ENCODE measurements at regions not wholly inside any gene's neighbourhood (a gene's known extent, or its start where the extent isn't known, plus 50 kb on each side); places are given as distances from the start of the nearest gene placed in this dataset.

DNA sequence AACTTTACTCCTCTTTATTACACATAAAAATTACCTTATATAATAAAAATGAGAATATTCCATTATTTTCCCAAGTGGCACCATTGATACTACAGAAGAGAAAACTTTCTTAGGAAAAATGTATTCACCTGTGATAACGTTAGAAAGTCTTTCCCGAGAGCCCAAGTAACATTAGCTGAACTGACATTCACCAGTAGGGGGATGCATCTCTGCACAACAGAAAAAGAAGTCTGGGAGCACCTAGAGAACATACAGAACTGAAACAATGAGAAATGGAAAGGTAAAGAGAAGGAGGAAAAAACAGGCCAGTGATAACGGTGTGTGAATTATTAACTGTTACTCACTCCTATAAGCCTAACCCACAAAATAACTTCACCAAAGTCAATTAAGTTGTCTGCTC lies 423.3 kb downstream of the CENPC start:
- no peak for DNase-seq (ENCODE audit: low read depth)

DNA sequence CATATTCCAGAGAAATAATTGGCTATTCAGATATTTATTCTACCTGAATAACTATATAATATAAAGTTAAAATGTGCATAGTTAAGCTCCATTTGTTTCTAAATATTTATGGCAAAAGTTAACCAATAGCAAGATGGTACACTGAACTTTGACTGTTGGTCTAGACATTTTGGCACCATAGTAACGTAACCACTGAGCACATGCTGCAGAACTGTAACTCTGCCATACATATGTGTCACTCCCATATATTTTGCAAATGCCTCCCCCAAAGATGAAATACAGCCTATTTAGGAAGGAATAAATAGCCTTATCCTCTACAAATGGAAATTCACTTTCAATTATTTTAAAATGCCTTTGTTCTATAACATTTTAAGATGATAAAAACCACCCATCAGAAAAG lies 424.9 kb downstream of the CENPC start:
- no peak for DNase-seq (ENCODE audit: low read depth)

DNA sequence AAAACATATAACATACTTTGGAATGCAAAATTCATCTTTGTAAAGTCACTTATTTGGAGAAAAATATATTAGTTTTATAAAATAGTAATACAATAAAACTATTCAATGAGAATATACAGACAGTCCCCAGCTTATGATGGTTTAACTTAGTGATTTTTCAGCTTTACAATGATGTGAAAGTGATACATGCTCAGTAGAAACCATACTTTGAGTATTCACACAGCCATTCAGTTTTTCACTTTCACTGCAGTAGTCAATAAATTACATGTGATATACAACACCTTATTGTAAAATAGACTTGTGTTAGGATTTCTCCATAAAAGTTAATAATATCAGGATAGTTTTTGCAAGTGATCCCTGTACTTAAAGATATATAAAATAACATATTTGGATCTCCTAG lies 436.0 kb downstream of the CENPC start:
- DNase-seq (ENCODE audit: low read depth) = no peak

DNA sequence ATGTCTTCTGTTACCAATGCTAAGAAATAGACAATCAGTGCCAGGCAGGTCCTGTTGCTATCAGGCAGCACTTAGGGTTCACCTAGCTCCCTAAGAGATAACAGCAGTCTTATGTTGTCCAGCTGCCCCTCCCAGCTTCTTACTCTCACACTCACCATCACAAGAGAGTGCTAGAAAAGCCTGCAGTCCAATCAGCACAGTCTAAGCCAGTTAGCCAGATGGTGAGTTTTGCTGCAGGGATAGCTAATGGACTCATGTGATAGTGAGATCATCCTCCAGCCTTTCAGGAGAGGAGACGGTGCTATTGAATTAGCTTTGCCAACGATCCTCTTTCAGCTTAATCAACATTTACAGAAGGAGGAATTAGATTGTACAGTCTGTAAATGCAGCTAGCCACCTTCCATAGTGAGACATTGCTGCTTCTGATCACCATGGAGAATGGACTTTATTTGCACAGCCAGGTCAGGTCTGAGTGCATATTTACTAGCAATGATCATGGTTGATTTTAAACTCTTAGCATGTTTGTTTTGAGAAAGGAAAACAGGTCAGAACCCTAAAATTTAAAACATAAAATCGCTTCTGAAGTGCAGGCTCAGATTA lies 438.3 kb downstream of the CENPC start:
- no peak for DNase-seq (ENCODE audit: low read depth)

DNA sequence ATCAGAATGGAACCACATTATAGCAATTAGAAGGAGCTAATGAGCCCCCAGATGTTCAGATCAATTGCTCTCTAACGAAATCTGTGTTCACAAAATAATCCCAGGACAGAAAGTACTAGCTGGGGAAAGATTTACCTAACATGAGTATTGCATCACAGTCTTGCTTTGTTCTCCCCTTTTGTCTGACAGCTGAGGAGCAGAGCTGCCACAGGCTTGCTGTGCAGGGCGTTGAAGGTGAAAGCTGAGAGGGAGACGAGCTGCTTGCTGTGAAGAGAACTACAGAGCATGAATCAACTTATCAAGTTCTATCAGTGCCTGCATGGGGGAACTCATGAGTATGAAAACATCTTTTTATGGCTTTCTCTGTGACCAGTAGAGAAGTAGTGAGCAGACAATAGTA lies 441.2 kb downstream of the CENPC start:
- no peak for DNase-seq (ENCODE audit: low read depth)

DNA sequence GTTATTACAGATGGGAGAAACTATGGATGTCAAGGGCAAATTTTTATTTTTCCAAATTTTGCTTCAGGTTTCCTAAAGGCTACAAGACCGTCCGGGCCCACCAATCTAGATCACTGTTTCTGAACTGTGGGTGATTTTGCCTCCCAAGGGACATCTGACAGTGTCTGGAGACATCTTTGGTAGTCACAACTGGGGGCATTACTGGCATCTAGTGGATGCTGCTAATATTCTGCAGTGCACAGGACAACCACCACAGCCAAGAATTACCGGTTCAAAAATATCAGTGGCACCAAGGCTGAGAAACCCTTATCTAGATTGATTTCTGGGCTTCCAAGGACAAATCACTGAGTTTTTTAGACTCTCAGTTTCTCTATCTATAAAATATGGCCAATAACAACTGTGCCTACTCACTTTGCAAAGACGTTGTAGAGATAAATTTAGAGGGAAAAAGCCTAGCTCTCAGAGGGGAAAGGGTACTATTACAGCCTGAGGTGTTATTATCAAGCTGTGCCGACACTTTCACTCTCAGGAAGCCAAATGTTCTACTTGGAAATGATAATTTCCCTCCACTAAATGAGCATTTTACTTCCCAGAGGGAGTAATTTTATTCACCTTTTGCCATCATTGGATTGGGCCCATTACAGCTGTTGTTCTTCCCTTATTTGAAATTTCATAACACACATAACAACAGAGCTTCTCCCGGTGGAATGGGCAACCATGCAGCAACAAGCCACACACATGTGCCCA lies 442.1 kb downstream of the CENPC start:
- DNase-seq (ENCODE audit: low read depth) = no peak

DNA sequence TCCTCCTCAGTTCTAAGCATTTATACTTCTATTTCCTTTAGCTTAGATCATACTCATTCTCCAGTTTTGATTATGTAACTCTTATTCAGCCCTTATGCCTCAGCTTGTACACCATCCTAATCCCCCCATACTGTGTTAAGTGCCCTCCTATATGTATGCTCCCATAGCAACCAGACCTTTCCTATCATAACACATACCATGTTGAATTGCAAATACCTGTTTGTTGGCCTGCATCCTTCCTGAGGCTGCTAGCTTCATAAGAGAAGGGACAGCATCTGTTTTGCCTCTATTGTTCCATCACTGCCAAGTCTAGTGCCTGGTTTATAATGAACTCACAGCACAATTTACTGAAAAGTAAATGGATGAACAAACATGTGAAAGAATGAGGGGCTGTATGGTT lies 443.7 kb downstream of the CENPC start:
- DNase-seq (ENCODE audit: low read depth) = no peak

DNA sequence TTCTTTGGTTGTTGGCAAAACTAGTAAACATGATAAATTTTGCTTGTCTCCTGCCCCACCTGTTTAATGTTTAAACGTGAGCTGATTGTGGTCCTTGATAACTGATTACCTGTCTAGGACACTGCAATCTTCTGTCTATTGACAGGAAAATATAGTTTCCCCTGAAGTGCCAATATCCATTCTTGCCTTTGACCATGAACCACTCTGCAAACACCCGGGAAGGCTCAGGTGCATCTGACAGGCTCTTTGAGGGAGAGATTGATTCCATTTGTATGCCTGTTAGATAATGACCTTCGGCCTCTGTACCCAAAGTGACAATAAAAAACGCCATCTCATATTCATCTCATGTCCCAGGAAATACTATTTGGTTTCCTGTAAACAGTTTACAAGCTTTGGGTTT lies 453.0 kb downstream of the CENPC start:
- DNase-seq (ENCODE audit: low read depth) = no peak

DNA sequence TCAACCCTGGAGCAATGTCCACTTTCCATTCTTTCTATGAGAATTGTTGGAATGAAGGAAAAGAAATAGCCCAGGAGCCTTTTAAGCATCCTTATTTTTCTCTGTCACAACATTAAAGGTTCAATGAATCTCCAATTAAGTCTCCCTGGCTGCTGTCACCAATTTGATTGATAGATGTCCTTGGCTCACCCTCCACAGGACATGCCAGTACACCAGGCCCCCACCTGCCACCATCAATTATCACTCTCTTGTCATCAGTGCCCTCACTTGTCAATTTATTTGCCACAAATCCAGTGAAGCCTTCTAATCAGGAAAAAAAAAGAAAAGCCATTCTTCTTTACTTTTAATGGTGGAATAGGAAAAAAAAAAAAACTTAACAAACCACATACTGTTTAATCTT lies 453.6 kb downstream of the CENPC start:
- no peak for DNase-seq (ENCODE audit: low read depth)

DNA sequence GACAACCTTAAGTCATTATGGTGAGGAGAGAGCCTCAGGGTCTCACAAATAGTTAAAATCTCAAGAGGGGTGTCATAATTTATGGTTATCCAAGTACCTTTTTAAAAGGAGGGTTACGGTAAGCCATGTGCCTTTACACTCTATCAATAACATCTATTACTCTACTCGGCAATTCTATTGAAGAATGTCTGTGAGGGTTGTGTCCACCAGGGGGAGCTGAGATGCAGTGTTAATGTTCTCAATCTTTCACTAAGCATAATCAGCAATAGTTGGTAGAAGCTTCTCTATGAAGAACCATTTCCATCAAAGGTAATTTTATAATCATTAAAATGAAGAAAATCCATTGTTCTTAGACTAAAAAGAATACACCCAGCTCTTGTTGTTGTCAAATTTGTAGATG lies 457.4 kb downstream of the CENPC start:
- DNase-seq (ENCODE audit: low read depth) = peak; percentile 12

DNA sequence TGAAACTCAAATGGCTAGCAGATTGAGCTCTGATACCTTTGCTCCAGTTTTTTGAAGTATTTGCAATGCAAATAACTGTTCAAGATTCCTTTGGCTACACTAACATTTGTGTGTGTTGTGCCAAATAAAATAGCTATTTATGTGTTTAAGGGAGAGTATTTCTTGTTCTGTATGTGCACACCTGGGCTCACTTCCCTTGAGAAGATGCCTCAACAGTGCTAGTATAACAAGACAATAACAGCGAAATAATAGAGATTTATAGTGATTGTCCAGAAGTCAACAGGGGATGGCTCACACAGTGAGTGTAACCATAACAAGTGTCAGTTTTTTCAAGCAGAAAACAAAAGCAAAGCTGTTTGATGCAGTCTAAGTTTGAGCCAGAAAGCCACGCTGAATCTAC lies 460.5 kb downstream of the CENPC start:
- DNase-seq (ENCODE audit: low read depth) = no peak

DNA sequence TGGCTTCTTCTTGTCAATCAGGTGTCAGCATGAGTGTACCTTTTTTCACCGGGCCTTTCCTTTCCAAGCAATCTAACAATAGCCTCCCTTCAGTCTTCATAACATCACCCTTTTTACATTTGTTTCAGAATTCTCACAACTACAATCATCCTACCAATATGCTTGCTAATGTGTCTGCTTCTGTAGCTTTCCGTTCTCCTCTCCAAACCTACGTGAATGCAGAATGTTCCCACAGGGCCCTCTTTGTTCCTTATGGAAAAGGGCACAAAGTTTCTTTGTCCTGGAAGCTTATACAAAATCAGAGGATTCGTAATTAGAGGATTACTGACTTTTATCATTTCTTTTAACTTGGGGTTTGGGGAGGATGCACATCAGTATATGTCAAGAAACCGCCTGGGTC lies 461.8 kb downstream of the CENPC start:
- DNase-seq (ENCODE audit: low read depth) = no peak

DNA sequence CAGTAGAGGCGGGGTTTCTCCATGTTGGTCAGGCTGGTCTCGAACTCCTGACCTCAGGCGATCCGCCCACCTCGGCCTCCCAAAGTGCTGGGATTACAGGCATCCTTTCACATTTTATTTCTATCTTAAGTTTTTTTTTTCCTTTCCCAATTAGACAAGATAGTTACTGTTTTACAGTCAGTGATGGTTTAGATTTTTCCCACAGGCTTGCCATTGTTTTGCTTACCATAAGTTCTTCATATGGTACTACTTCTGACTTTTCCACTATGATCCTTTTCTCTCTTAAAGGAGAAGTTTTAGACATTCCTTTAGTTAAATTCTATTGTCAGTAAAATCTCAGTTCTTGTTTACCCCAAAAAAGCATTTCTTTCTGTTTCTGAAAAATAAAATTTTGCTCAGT lies 462.6 kb downstream of the CENPC start:
- no peak for DNase-seq (ENCODE audit: low read depth)

DNA sequence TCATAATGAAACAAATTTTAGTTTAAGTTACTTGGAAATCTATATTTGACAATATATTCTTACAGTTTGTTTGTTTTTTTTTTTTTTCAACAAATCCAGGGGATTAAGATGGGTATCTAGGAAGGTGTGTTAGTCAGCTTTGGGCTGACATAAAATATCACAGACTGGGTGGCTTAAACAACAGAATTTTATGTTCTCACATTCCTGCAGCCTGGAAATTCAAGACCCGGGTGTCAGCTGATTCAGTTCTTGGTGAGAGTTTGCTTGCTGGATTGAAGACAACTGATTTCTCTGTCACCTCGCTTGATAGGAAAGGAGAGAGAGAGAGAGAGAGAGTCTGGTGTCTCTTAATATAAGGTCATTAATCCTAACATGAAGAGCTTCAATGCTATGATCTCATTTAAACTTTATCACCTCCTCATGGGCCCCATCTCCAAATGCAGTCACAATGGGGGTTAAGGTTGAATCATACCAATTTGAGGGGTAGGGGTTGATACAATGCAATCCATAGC lies 465.2 kb downstream of the CENPC start:
- DNase-seq (ENCODE audit: low read depth) = no peak

DNA sequence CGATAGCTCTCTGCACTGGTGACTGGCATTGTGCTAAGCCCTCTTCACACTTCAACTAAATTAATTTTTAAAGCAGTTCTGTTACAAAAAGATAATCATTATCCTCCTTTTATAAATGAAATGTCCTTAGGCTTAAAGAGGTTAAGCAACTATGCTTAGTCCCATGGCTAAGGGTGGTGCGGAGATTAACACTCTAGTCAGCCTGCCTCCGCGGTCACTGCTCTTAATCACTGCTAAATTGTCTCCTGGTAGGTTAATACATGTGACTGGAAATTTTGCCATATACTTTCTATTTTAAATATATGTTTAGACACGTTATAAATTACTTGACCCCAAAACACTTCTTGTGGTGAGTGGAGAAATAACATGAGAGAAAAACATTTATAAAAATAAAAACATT lies 473.7 kb downstream of the CENPC start:
- no peak for DNase-seq (ENCODE audit: low read depth)

DNA sequence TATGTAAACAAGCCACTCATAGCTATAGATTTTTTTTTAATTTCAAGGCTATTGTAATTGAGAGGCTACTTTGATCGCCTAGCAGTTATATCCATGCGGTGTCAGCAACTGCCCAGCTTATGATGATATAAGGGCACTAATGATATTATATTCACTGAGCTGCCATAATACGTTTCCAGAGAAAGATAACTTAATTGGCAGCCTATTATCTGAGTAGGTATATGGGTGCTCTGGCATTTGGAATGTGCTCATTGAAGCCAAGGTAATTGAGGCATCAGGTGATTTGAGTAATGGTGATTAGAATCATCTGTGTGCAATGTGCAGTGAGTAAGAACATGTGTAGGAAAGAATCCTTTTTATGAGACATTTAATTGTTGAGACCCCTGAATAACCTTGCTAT lies 490.0 kb downstream of the CENPC start:
- no peak for DNase-seq (ENCODE audit: low read depth)

DNA sequence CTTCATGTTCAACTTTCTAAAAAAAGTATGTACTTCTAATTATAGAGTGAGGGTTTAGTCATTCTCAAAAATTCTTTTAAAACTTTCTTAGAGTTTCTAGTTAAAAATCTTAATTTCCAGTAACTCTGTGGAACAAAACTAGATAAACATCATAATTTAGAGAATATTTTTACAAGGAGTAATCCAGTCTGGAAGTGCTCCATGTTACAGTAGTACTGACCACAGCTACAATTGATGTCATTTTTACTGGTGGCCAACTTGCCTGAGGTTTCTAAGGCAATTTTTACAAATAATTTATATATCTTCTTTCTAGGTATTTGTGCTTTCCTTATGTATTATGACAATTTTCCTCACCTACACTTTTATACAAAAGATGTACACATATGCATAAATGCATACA lies 490.4 kb downstream of the CENPC start:
- DNase-seq (ENCODE audit: low read depth) = no peak

DNA sequence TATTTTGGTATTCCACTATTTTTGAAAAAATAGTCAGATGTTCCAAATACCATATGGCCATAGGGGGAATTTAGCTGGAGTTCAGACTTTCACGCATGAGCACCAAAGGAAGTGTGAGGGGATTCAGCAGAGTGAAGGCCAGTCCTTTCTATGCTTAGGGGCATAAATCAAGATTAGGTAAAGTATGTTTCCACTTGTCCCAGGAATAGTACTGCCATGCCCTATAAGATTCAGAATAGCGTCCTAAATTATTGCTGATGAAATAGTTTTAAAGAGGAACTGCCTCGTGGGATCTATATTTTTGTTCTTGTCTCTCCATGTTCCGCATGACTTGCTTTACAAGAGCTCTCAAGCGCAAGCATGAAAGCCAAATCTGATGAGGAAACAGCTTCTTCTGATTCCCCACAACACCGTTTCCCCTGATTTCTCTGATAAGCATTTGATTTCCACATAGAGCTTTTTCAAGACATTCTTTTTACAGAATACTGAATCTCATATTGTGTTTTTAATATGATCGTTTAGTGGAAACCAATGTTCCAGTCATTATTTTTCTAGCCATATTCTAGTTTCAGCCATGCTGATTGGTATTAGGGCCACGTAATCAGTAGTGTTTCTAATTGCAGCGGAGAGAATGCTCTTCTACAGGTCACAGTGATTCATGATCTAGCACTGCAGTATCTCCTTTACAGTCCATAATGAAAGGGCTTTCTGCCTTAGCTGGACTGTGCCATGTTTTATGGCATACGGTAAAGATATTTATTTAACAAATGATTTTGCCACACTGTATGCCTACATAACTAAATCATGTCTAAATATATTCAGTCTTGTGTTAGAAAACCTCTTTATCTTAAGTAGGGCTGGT lies 492.3 kb downstream of the CENPC start:
- no peak for DNase-seq (ENCODE audit: low read depth)

DNA sequence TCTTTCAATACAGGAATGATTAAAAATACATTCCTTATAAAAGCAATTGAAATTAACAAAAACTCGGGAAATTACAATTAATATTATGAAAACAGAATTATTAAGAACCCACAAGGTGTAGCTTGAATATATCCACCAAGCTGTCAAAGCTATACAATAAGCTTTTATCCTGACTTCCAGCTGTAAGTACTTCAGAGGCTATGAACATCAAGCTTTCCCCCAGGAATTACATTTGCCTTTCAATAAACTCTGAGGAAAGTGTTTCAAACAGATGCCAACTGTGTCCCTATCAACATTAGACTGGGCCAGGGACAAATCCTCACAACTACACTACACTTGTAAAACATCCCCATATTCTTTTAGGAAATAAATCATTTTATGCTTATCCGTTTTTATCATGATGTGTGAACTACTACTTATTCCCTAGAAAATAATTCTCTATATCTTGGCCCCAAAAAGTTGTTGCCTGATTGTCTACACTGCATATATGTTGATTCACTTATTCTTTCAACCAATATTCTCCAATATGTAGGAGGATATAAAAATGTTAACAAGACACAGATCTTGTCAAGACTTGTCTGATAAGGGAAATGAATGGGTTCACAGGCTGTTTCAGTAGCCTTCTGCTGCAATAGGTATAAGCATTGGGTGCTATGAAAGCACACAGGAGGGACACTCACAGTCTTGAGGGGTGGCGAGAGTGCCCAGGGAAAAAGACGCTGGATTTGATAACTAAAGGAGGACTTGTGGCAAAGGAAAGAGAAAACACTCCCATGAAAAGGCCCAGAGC lies 494.1 kb downstream of the CENPC start:
- DNase-seq (ENCODE audit: low read depth) = no peak

DNA sequence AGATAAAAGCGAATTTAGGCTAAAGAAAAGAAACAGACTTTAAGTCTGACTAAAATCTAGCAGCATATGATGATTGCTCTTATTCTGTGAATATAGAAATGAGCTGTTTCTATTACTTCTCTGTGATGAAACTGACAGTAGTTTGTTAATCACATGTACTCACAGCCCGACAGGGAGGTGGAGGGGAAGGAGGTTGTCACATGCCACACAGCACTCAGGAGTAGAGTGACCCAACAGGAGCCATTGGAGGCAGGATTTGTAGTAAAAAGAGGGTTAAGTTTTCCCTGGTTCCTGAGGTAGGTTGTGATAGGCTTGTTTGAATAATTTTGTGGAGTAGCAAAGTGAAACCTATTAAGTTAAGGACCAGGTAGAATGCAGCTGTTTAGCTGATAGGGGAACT lies 495.9 kb downstream of the CENPC start:
- DNase-seq (ENCODE audit: low read depth) = no peak

DNA sequence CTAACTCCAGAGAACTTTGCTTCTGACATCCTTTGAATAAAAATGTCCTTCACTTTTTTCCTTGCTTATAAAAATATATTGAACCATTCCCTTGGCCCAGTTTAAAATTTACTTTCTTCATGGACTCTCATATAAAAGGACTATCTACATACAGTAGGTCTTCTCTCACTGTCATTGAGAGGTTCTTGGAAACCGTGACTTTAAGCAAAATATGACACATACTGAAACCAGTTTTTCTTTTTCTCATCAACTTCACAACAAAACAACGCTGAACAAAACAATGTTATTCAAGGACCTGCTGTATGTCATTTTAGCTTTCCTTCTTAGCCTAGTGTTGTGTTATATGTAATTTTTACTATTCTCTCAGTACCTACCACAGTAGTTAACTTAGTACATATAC lies 496.8 kb downstream of the CENPC start:
- no peak for DNase-seq (ENCODE audit: low read depth)

DNA sequence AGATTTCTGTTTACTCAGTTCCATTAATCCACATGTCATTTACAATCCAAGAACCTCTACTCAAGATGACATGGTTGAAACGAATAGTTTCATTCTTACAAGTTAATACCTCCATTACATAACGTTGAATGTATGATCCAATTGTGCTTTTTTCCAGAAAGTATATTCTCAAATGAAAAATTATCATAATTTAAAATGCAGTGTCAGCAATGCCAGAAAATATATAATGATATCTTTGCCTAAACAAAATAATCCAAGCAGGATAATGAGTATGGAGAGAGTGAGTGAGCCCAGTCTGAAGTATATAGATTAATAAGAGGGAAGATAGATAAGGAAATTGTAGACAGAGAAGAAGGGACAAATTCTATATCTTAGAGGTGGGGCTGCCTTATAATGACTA lies 505.0 kb downstream of the CENPC start:
- DNase-seq (ENCODE audit: low read depth) = no peak

Measured in iris pigment epithelial cell (primary cell).